Mesenchymal stem cell (in vitro differentiated cells and primary cell): ENCODE measurements at regions not wholly inside any gene's neighbourhood (a gene's known extent, or its start where the extent isn't known, plus 50 kb on each side); places are given as distances from the start of the nearest gene placed in this dataset.

ENCODE experiments used
- DNase-seq: peaks from one replicate; pipeline ENCODE4 v3.0.0-alpha.2; 2013
- H2AFZ ChIP-seq: one replicate; pipeline ENCODE4 v1.6.1; 2013; ENCODE audit warnings: low read depth, mild to moderate bottlenecking, control low read depth, inconsistent platforms, low read length, moderate library complexity
- H2AK5ac ChIP-seq: 2 replicates; pipeline ENCODE4 v1.6.1; 2013; ENCODE audit warnings: low read length, moderate library complexity, mild to moderate bottlenecking, inconsistent platforms; ENCODE audit not compliant: severe bottlenecking
- H2BK120ac ChIP-seq: one replicate; pipeline ENCODE4 v1.6.1; 2013; ENCODE audit warnings: low read depth, mild to moderate bottlenecking, inconsistent platforms, low read length, moderate library complexity
- H2BK12ac ChIP-seq, 2 experiments: one replicate each; pipeline ENCODE4 v1.6.1; 2013; ENCODE audit warnings: inconsistent platforms in 2 of 2, low read length in 2 of 2, mild to moderate bottlenecking in 2 of 2, moderate library complexity in 2 of 2, control low read depth in 1 of 2
- H2BK15ac ChIP-seq: one replicate; pipeline ENCODE4 v1.6.1; 2013; ENCODE audit warnings: mild to moderate bottlenecking, low read depth, inconsistent platforms; ENCODE audit not compliant: poor library complexity, severe bottlenecking
- H2BK5ac ChIP-seq: 2 replicates; pipeline ENCODE4 v1.6.1; 2013; ENCODE audit warnings: low read depth, mild to moderate bottlenecking, low read length, control low read depth, inconsistent platforms; ENCODE audit not compliant: poor library complexity, severe bottlenecking
- H3K14ac ChIP-seq, 2 experiments: one replicate each; pipeline ENCODE4 v1.6.1; 2013; ENCODE audit warnings: inconsistent platforms in 2 of 2, low read length in 2 of 2, control low read depth in 1 of 2, mild to moderate bottlenecking in 1 of 2, moderate library complexity in 1 of 2
- H3K18ac ChIP-seq, 2 experiments: one replicate each; pipeline ENCODE4 v1.6.1; 2013; ENCODE audit warnings: inconsistent platforms in 2 of 2, low read length in 2 of 2, control low read depth in 1 of 2, low read depth in 1 of 2, mild to moderate bottlenecking in 1 of 2
- H3K23ac ChIP-seq, 2 experiments: one replicate each; pipeline ENCODE4 v1.6.1; 2013; ENCODE audit warnings: inconsistent platforms in 2 of 2, low read length in 2 of 2, mild to moderate bottlenecking in 2 of 2, moderate library complexity in 2 of 2, control low read depth in 1 of 2
- H3K27ac ChIP-seq: 2 replicates; pipeline ENCODE4 v1.5.1; 2013; ENCODE audit warnings: mild to moderate bottlenecking, moderate library complexity, low read length, control low read depth, inconsistent platforms; ENCODE audit not compliant: poor library complexity, severe bottlenecking
- H3K27me3 ChIP-seq, 2 experiments: 2 replicates each; pipeline versions ENCODE4 v1.6.1 to v1.7.0; 2013; ENCODE audit warnings: low read length in 2 of 2, mild to moderate bottlenecking in 2 of 2, moderate library complexity in 2 of 2, control low read depth in 1 of 2, inconsistent platforms in 1 of 2; ENCODE audit not compliant: control insufficient read depth in 1 of 2, insufficient read depth in 1 of 2
- H3K36me3 ChIP-seq, 2 experiments: 2 replicates each; pipeline versions ENCODE4 v1.6.1 to v1.7.0; 2013; ENCODE audit warnings: low read length in 2 of 2, control low read depth in 1 of 2, inconsistent platforms in 1 of 2, low read depth in 1 of 2, mild to moderate bottlenecking in 1 of 2; ENCODE audit not compliant: insufficient read depth in 2 of 2, control insufficient read depth in 1 of 2
- H3K4ac ChIP-seq, 2 experiments: one replicate each; pipeline ENCODE4 v1.6.1; 2013; ENCODE audit warnings: inconsistent platforms in 2 of 2, low read length in 2 of 2, mild to moderate bottlenecking in 2 of 2, moderate library complexity in 2 of 2, control low read depth in 1 of 2, low read depth in 1 of 2
- H3K4me1 ChIP-seq: 2 replicates; pipeline ENCODE4 v1.6.1; 2013; ENCODE audit warnings: low read depth, low read length, control low read depth; ENCODE audit not compliant: control insufficient read depth, insufficient read depth
- H3K4me2 ChIP-seq: 2 replicates; pipeline ENCODE4 v1.6.1; 2013; ENCODE audit warnings: low read length, mild to moderate bottlenecking, inconsistent platforms; ENCODE audit not compliant: poor library complexity, severe bottlenecking
- H3K4me3 ChIP-seq, 2 experiments: 2 replicates each; pipeline versions ENCODE4 v1.5.1 to v1.7.0; 2013; ENCODE audit warnings: low read length in 2 of 2, mild to moderate bottlenecking in 2 of 2, control low read depth in 1 of 2, low read depth in 1 of 2; ENCODE audit not compliant: insufficient read depth in 1 of 2
- H3K79me1 ChIP-seq: replicated peaks from 2 replicates; pipeline ENCODE4 v1.6.1; 2013; ENCODE audit warnings: mild to moderate bottlenecking, control low read depth, low read length, inconsistent platforms; ENCODE audit not compliant: poor library complexity, severe bottlenecking
- H3K9ac ChIP-seq: 2 replicates; pipeline ENCODE4 v1.7.0; 2013; ENCODE audit warnings: mild to moderate bottlenecking, low read length, moderate library complexity
- H3K9me3 ChIP-seq: 2 replicates; pipeline ENCODE4 v1.7.0; 2013; ENCODE audit warnings: mild to moderate bottlenecking, low read length; ENCODE audit not compliant: control insufficient read depth
- H4K8ac ChIP-seq: one replicate; pipeline ENCODE4 v1.6.1; 2013; ENCODE audit warnings: inconsistent platforms, mild to moderate bottlenecking, low read length, moderate library complexity
- H4K91ac ChIP-seq: one replicate; pipeline ENCODE4 v1.6.1; 2013; ENCODE audit warnings: mild to moderate bottlenecking, low read length, inconsistent platforms
- WGBS: methylation state at CpG from one replicate; pipeline ENCODE4 v1.1.7; 2013; ENCODE audit warnings: mixed read lengths; 5-methylcytosine and 5-hydroxymethylcytosine counted together

DNA sequence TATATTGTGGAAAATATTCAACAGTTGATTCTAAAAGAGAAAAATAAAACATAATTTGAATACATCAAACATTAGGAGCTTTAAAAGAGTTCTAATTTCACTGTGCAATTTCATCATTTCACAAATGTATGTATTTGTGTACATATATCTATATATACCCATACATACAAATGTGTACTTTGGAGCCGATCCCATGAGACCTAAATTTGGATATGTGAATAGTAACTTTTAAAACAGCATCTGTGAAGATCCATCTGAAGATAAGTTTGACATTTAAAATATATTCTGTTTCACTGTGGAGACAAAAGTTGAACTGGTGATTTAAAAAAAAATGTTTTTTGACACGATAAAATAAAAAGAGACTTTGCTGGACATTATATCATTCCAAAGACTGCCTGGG, 374.0 kb downstream of the TMA16 start:
- Histone ChIP-seq H3K9ac (no peak overlapping the region), H3K79me1 (no peaks in the 10 kb centered on the region), H2AK5ac (no peak overlapping the region), H3K27me3 (no peaks in the 10 kb centered on the region), H3K14ac (no peak overlapping the region), H3K27ac (no peak overlapping the region), H3K36me3 (no peaks in the 10 kb centered on the region), H4K8ac (no peak overlapping the region), H3K18ac (no peak overlapping the region), H3K4ac (no peak overlapping the region), H2BK5ac (no peak overlapping the region), H2BK15ac (no peak overlapping the region), H3K4me3 (no peak overlapping the region), H2BK12ac (no peak overlapping the region), H3K23ac (no peak overlapping the region), H3K9me3 (no peaks in the 10 kb centered on the region), H3K4me1 (no peaks in the 10 kb centered on the region), H2BK120ac (no peak overlapping the region), H3K4me2 (no peak overlapping the region), H4K91ac (no peak overlapping the region), H2AFZ (no peak overlapping the region)
- WGBS = 100% methylated on average over 2 of the region's 2 CpGs
- DNase-seq = no peak

DNA sequence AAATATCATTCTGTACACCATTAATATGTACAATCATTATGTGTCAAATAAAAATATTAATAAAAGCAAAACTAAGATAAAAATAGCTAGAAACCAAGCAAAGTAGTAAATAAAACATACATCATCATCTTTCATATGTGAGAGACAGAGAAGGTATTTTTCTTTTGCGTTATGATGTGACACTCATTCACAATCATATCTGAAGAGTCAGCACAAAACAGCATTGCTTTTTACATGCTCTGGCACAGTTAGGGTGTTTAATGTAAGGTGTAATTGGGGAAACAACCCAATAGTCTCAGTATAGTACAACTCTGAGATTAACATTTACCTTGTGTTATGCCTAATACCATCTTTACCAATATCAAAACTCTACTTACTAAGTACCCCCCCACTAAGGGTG, 376.6 kb downstream of the TMA16 start:
- no peaks in the 10 kb centered on the region for H3K79me1 ChIP-seq
- no peak overlapping the region for H2BK12ac ChIP-seq
- no peak overlapping the region for H4K91ac ChIP-seq
- H3K36me3 ChIP-seq = no peaks in the 10 kb centered on the region
- H3K27me3 ChIP-seq = no peaks in the 10 kb centered on the region
- no peak overlapping the region for H3K23ac ChIP-seq
- no peaks in the 10 kb centered on the region for H3K4me1 ChIP-seq
- no peak overlapping the region for H3K18ac ChIP-seq
- no peak overlapping the region for H3K4me3 ChIP-seq
- H2BK5ac ChIP-seq = no peak overlapping the region
- no peak overlapping the region for H2AK5ac ChIP-seq
- H3K27ac ChIP-seq = no peak overlapping the region
- H3K9ac ChIP-seq = no peak overlapping the region
- no peak overlapping the region for H3K14ac ChIP-seq
- H3K9me3 ChIP-seq = no peaks in the 10 kb centered on the region
- H2AFZ ChIP-seq = no peak overlapping the region
- no peak overlapping the region for H2BK15ac ChIP-seq
- no peak overlapping the region for H2BK120ac ChIP-seq
- no CpG with 5 or more reads among the region's 1 CpG for WGBS
- H3K4ac ChIP-seq = no peak overlapping the region
- DNase-seq = no peak
- no peak overlapping the region for H4K8ac ChIP-seq
- H3K4me2 ChIP-seq = no peak overlapping the region

DNA sequence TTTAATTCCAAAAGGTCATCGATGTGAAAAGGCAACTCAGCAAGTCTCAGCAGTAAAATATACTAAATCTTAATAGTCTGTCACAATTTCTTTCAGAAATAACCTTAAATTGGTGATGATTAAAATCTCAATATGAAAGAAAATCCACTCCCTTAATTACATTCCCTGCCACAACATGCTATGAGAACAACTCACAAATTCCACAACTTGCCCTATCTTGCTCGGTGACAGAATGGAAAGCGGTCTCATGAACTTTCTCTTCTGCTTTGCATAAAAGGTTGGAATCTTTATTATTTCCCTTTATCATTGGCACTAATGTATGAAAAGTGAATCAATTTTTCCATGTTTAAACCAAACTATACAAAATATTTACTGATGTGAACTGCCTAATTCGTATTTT, 380.8 kb downstream of the TMA16 start:
- H4K8ac ChIP-seq = no peak overlapping the region
- no peak overlapping the region for H3K27ac ChIP-seq
- no peak overlapping the region for H2BK5ac ChIP-seq
- no peak overlapping the region for H3K18ac ChIP-seq
- no peaks in the 10 kb centered on the region for H3K9me3 ChIP-seq
- H3K14ac ChIP-seq = no peak overlapping the region
- 100% methylated on average over 1 of the region's 4 CpGs for WGBS
- H3K4me1 ChIP-seq = no peaks in the 10 kb centered on the region
- H2AFZ ChIP-seq = no peak overlapping the region
- H3K27me3 ChIP-seq = no peaks in the 10 kb centered on the region
- H3K36me3 ChIP-seq = no peaks in the 10 kb centered on the region
- no peak overlapping the region for H3K4me2 ChIP-seq
- H3K79me1 ChIP-seq = no peaks in the 10 kb centered on the region
- no peak for DNase-seq
- no peak overlapping the region for H2BK12ac ChIP-seq
- no peak overlapping the region for H2BK120ac ChIP-seq
- no peak overlapping the region for H3K23ac ChIP-seq
- H2AK5ac ChIP-seq = no peak overlapping the region
- H4K91ac ChIP-seq = no peak overlapping the region
- H3K4me3 ChIP-seq = no peak overlapping the region
- no peak overlapping the region for H2BK15ac ChIP-seq
- no peak overlapping the region for H3K9ac ChIP-seq
- no peak overlapping the region for H3K4ac ChIP-seq

DNA sequence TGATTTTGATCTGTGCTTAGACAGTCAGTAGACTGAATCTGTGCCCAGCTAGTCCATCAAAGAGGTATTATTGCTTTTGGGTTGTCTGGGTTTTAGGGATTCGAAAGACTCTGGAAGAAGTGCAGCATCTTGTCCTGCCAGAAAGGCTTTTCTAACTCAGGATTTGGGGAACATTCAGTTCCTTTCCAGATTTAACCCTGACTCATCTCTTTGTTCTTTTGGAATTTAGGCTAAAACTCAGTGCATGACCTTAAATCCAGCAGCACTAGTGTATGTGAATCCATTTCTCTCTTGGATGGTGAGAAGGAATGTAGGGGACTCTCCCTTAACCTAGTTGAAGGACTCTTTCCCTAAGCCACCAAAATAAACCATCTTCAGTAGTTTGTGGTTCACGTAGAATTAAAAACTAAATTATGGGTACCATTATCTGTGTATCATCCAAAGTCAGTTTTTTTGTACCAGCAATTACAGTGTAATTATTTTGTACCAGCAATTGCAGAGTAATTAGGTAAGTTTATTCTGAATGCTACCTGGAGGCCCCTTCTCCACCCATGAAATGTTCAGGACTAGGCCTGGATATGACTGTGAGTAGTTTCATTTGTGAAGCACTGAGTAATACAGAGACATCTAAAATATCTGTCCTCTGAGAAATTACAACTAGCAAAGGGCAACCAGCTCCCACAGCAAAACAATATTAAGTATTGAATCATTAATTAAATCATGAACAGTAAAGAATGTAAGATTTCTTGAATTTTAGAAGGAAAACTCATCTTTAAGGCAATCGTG, 384.0 kb downstream of the TMA16 start:
- Histone ChIP-seq H3K9ac (no peak overlapping the region), H3K4me2 (no peak overlapping the region), H3K79me1 (no peaks in the 10 kb centered on the region), H2AFZ (no peak overlapping the region), H3K9me3 (no peaks in the 10 kb centered on the region), H3K4ac (no peak overlapping the region), H3K27me3 (no peaks in the 10 kb centered on the region), H2BK15ac (no peak overlapping the region), H3K36me3 (no peaks in the 10 kb centered on the region), H2BK12ac (no peak overlapping the region), H2BK5ac (no peak overlapping the region), H4K8ac (no peak overlapping the region), H3K27ac (no peak overlapping the region), H3K4me1 (no peaks in the 10 kb centered on the region), H3K23ac (no peak overlapping the region), H2AK5ac (no peak overlapping the region), H3K14ac (no peak overlapping the region), H4K91ac (no peak overlapping the region), H3K18ac (no peak overlapping the region), H3K4me3 (no peak overlapping the region), H2BK120ac (no peak overlapping the region)
- WGBS = 87% methylated on average over 2 of the region's 3 CpGs
- DNase-seq = no peak
